Ovary (tissue), 3 donors: ENCODE measurements at regions not wholly inside any gene's neighbourhood (a gene's known extent, or its start where the extent isn't known, plus 50 kb on each side); places are given as distances from the start of the nearest gene placed in this dataset.

Experiments used
- EP300 ChIP-seq: sonication (generic); formaldehyde crosslinking; IDR thresholded peaks from one replicate; pipeline ENCODE4 v1.6.1; 2017; ENCODE audit warnings: antibody characterized with exemption
- POLR2A ChIP-seq: fragments of 450-650 bp; IDR thresholded peaks from one replicate; pipeline ENCODE4 v1.6.1; 2017; ENCODE audit warnings: antibody characterized with exemption, mild to moderate bottlenecking, moderate library complexity
- TF ChIP-seq, protein P1 (sequence below), 3 donors: fragments of 450-650 bp in 2 of 3; fragments of 200-600 bp in 1 of 3; IDR thresholded peaks; one replicate each; pipeline versions ENCODE4 v1.5.1 to v1.8.0; 2016 to 2022; ENCODE audit warnings: antibody characterized with exemption in 3 of 3, mild to moderate bottlenecking in 1 of 3
- donor health status: DM: no; HTN: no; CAD: no.

DNA sequence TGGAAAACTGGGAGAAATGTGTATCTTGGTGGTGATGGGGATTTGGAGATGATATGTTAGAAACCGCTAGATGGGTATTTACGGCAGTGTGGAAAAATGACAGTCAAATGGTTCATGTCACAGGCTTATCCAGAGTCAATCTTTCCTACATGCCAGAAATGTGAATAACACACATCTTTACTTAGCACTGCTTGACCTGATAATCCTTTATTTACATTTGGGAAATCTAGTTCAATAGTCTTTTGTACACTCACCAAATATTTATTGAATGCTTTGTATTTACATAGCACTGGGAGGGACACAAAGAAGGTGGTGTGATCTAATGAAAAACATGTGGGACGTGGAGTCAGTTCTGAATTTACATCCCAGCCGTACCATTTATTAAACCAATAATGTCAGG, 208.2 kb downstream of the DIO2 start:
- TF ChIP-seq, protein P1, sequence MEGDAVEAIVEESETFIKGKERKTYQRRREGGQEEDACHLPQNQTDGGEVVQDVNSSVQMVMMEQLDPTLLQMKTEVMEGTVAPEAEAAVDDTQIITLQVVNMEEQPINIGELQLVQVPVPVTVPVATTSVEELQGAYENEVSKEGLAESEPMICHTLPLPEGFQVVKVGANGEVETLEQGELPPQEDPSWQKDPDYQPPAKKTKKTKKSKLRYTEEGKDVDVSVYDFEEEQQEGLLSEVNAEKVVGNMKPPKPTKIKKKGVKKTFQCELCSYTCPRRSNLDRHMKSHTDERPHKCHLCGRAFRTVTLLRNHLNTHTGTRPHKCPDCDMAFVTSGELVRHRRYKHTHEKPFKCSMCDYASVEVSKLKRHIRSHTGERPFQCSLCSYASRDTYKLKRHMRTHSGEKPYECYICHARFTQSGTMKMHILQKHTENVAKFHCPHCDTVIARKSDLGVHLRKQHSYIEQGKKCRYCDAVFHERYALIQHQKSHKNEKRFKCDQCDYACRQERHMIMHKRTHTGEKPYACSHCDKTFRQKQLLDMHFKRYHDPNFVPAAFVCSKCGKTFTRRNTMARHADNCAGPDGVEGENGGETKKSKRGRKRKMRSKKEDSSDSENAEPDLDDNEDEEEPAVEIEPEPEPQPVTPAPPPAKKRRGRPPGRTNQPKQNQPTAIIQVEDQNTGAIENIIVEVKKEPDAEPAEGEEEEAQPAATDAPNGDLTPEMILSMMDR (IDR thresholded peaks at IDR 0.05): no peak
- TF ChIP-seq EP300 (no peak), POLR2A (no peak)
